Endodermal cell (in vitro differentiated cells): ENCODE measurements at regions not wholly inside any gene's neighbourhood (a gene's known extent, or its start where the extent isn't known, plus 50 kb on each side); places are given as distances from the start of the nearest gene placed in this dataset.

ENCODE experiments used
- DNase-seq: peaks from one replicate; pipeline ENCODE4 v3.0.0-alpha.2; 2017
- H3K27ac ChIP-seq: 2 replicates; pipeline ENCODE4 v1.5.1; 2013; ENCODE audit warnings: mild to moderate bottlenecking, low read depth, low read length, moderate library complexity
- H3K27me3 ChIP-seq: 2 replicates; pipeline ENCODE4 v1.6.1; 2013; ENCODE audit warnings: mild to moderate bottlenecking, low read length, moderate library complexity; ENCODE audit not compliant: insufficient read depth, control insufficient read depth, poor library complexity, severe bottlenecking
- H3K36me3 ChIP-seq: 2 replicates; pipeline ENCODE4 v1.7.0; 2013; ENCODE audit warnings: mild to moderate bottlenecking, low read length, moderate library complexity; ENCODE audit not compliant: control insufficient read depth, insufficient read depth
- H3K4me1 ChIP-seq: one replicate; pipeline ENCODE4 v1.7.0; 2013; ENCODE audit warnings: low read length; ENCODE audit not compliant: control insufficient read depth, insufficient read depth
- H3K4me3 ChIP-seq: 2 replicates; pipeline ENCODE4 v1.5.1; 2013; ENCODE audit warnings: mild to moderate bottlenecking, low read length, moderate library complexity
- H3K9ac ChIP-seq: 2 replicates; pipeline ENCODE4 v1.6.1; 2013; ENCODE audit warnings: mild to moderate bottlenecking, low read length, moderate library complexity; ENCODE audit not compliant: poor library complexity, severe bottlenecking; ENCODE audit errors: extremely low read depth
- H3K9me3 ChIP-seq: 2 replicates; pipeline ENCODE4 v1.6.1; 2013; ENCODE audit warnings: mild to moderate bottlenecking, low read length, moderate library complexity; ENCODE audit not compliant: control insufficient read depth
- H3K27ac Mint-ChIP-seq: 2 replicates; pipeline ENCODE4 v1.8.0; 2020; ENCODE audit warnings: mixed read lengths
- H3K27me3 Mint-ChIP-seq: 2 replicates; pipeline ENCODE4 v1.8.0; 2021; ENCODE audit warnings: mild to moderate bottlenecking, mixed read lengths; ENCODE audit not compliant: insufficient read depth
- H3K36me3 Mint-ChIP-seq: 2 replicates; pipeline ENCODE4 v1.8.0; 2020; ENCODE audit warnings: low read depth, mixed read lengths
- H3K4me1 Mint-ChIP-seq: 2 replicates; pipeline ENCODE4 v1.8.0; 2020; ENCODE audit warnings: mixed read lengths
- H3K4me3 Mint-ChIP-seq: 2 replicates; pipeline ENCODE4 v1.8.0; 2020; ENCODE audit warnings: mild to moderate bottlenecking, moderate library complexity, mixed read lengths
- H3K9me3 Mint-ChIP-seq: 2 replicates; pipeline ENCODE4 v1.8.0; 2020; ENCODE audit warnings: mild to moderate bottlenecking, mixed read lengths
- WGBS, 2 experiments: methylation state at CpG; one replicate each; pipeline versions ENCODE4 v1.1.5 to v1.1.7; 2013; ENCODE audit warnings: missing lambda C conversion rate in 2 of 2, mixed read lengths in 1 of 2; ENCODE audit not compliant: insufficient coverage in 1 of 2, insufficient read length in 1 of 2; 5-methylcytosine and 5-hydroxymethylcytosine counted together
- TF ChIP-seq, protein P1 (sequence below): fragments of 200-600 bp; sonication (generic); conservative IDR thresholded peaks from 2 replicates; pipeline ENCODE4 v1.5.0; 2021; ENCODE audit warnings: antibody characterized with exemption, mild to moderate bottlenecking

DNA sequence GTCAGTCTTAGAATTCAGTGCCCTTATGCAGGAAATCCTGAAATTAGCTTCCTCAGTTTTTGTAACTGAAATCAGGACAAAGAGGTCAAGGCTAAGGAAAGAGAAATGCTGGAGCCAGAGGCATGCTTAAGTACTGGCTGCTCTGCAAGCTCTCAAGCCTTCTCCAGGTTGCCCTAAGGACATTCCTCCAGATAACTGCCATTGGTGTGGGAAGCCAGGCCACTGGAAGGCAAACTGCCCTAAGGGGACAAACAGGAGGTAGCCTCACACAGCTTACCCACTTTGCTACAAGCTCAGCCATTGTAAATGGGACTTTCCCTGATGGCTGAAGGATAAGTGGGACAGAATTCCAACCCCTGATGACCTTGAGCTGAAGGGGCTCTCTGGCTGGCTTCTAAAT lies 606.9 kb upstream of the PCDH10 start:
- no peaks in the 10 kb centered on the region for H3K4me1 ChIP-seq
- Mint-ChIP-seq H3K4me1 (no peaks in the 10 kb centered on the region), H3K27ac (no peak overlapping the region), H3K9me3 (peaks cover 7% of the 10 kb centered on the region), H3K27me3 (no peaks in the 10 kb centered on the region), H3K36me3 (no peaks in the 10 kb centered on the region), H3K4me3 (no peak overlapping the region)
- TF ChIP-seq, protein P1, sequence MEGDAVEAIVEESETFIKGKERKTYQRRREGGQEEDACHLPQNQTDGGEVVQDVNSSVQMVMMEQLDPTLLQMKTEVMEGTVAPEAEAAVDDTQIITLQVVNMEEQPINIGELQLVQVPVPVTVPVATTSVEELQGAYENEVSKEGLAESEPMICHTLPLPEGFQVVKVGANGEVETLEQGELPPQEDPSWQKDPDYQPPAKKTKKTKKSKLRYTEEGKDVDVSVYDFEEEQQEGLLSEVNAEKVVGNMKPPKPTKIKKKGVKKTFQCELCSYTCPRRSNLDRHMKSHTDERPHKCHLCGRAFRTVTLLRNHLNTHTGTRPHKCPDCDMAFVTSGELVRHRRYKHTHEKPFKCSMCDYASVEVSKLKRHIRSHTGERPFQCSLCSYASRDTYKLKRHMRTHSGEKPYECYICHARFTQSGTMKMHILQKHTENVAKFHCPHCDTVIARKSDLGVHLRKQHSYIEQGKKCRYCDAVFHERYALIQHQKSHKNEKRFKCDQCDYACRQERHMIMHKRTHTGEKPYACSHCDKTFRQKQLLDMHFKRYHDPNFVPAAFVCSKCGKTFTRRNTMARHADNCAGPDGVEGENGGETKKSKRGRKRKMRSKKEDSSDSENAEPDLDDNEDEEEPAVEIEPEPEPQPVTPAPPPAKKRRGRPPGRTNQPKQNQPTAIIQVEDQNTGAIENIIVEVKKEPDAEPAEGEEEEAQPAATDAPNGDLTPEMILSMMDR, result no peak
- no peaks in the 10 kb centered on the region for H3K27me3 ChIP-seq
- H3K9me3 ChIP-seq, result peaks cover 25% of the 10 kb centered on the region
- DNase-seq, result no peak
- no peak overlapping the region for H3K27ac ChIP-seq
- H3K4me3 ChIP-seq, result no peak overlapping the region
- H3K36me3 ChIP-seq, result no peaks in the 10 kb centered on the region
- H3K9ac ChIP-seq, result no peak overlapping the region

DNA sequence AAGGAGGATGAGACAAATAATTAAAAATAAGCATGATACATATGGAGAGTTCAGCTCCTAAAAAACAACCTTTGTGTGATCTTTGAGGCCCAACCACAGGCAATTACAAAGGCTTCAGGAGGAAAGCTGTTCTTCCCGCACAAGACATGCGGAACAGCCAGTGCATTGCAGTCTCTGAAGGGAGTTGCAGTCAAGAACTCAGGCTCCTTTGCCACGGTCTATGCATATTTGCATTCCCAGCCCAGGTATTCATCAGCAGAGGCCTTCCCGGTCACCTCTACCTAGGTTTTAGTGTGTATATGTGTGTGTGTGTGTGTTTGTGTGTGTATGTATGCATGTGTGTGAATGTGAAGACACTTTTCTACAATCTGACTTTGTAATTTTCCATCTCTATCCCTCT lies 600.6 kb upstream of the PCDH10 start:
- H3K27me3 Mint-ChIP-seq, result no peaks in the 10 kb centered on the region
- Histone ChIP-seq H3K4me1 (no peaks in the 10 kb centered on the region), H3K27me3 (no peaks in the 10 kb centered on the region), H3K9me3 (peaks cover 9% of the 10 kb centered on the region), H3K27ac (no peak overlapping the region), H3K4me3 (no peak overlapping the region), H3K36me3 (no peaks in the 10 kb centered on the region), H3K9ac (no peak overlapping the region)
- DNase-seq, result no peak
- no peak overlapping the region for H3K27ac Mint-ChIP-seq
- TF ChIP-seq, protein P1, result no peak
- no peaks in the 10 kb centered on the region for H3K36me3 Mint-ChIP-seq
- H3K4me1 Mint-ChIP-seq, result no peaks in the 10 kb centered on the region
- no peaks in the 10 kb centered on the region for H3K9me3 Mint-ChIP-seq
- H3K4me3 Mint-ChIP-seq, result no peak overlapping the region
- 91 to 93% methylated on average over 3 to 4 of the region's 4 CpGs for WGBS, 2 experiments

DNA sequence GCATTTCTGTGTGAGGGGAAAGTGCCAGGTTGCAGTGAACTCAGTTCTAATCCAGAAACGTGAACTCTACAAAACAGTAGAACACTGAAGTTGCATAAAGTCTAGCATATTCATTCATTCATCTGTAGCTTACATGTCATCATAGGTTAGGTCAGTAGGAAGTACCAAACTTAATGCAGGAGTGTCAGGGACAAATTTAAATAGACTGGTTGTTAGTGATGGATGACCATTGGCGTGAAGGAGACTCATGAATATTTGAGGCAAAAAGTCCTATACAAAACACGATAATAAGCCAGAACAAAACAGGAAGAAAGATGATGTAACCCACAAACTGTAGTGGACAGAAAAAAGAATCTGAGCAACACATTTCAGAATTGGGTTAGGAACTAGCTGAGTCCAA lies 592.8 kb upstream of the PCDH10 start:
- Histone ChIP-seq H3K27me3 (no peaks in the 10 kb centered on the region), H3K27ac (no peak overlapping the region), H3K36me3 (no peaks in the 10 kb centered on the region), H3K9me3 (no peaks in the 10 kb centered on the region), H3K9ac (no peak overlapping the region), H3K4me3 (no peak overlapping the region), H3K4me1 (no peaks in the 10 kb centered on the region)
- Mint-ChIP-seq H3K36me3 (no peaks in the 10 kb centered on the region), H3K4me1 (no peaks in the 10 kb centered on the region), H3K4me3 (no peak overlapping the region), H3K27me3 (no peaks in the 10 kb centered on the region), H3K27ac (no peak overlapping the region), H3K9me3 (no peaks in the 10 kb centered on the region)
- TF ChIP-seq, protein P1, result no peak
- 65 to 91% methylated on average over 2 to 3 of the region's 3 CpGs for WGBS, 2 experiments
- DNase-seq, result no peak
